GM12864 (cell line): ENCODE measurements at regions not wholly inside any gene's neighbourhood (a gene's known extent, or its start where the extent isn't known, plus 50 kb on each side); places are given as distances from the start of the nearest gene placed in this dataset.

Source experiments
- DNase-seq: peaks from one replicate; pipeline ENCODE4 v3.0.0-alpha.2; 2011; ENCODE audit warnings: low read depth
- H3K4me3 ChIP-seq: 2 replicates; pipeline ENCODE4 v1.5.1; 2011; ENCODE audit warnings: mild to moderate bottlenecking, low read depth, low read length, control low read depth
- CTCF ChIP-seq: IDR thresholded peaks from 2 replicates; pipeline ENCODE4 v1.5.1; 2011; ENCODE audit warnings: low read depth, mild to moderate bottlenecking, moderate library complexity, low read length, control low read depth, inconsistent platforms; ENCODE audit errors: missing control alignments

- no peak for TF ChIP-seq CTCF
- DNase-seq, result no peak
- H3K4me3 ChIP-seq, result no peak overlapping the region
Observed at GRCh38 chr9:16223074-16223871, 647.2 kb downstream of the BNC2 start.

GRCh38 chr9:16230731-16231130 lies 639.7 kb downstream of the BNC2 start:
- no peak for DNase-seq
- no peak for TF ChIP-seq CTCF
- no peak overlapping the region for H3K4me3 ChIP-seq

GRCh38 chr9:16236311-16236710 lies 634.2 kb downstream of the BNC2 start:
- no peak for DNase-seq
- H3K4me3 ChIP-seq, result no peak overlapping the region
- no peak for TF ChIP-seq CTCF

- no peak overlapping the region for H3K4me3 ChIP-seq
- TF ChIP-seq CTCF, result no peak
- DNase-seq, result no peak
Observed at GRCh38 chr9:16236882-16237281, 633.6 kb downstream of the BNC2 start.

GRCh38 chr9:16238623-16239138 lies 631.8 kb downstream of the BNC2 start:
- DNase-seq, result no peak
- H3K4me3 ChIP-seq, result no peak overlapping the region
- TF ChIP-seq CTCF, result no peak

GRCh38 chr9:16241231-16241630 lies 629.2 kb downstream of the BNC2 start:
- no peak for TF ChIP-seq CTCF
- H3K4me3 ChIP-seq, result no peak overlapping the region
- no peak for DNase-seq

- no peak for DNase-seq
- no peak overlapping the region for H3K4me3 ChIP-seq
- TF ChIP-seq CTCF, result no peak
Observed at GRCh38 chr9:16243798-16244197, 626.7 kb downstream of the BNC2 start.
